ENCODE measurements at regions not wholly inside any gene's neighbourhood (a gene's known extent, or its start where the extent isn't known, plus 50 kb on each side); places are given as distances from the start of the nearest gene placed in this dataset.

DNA sequence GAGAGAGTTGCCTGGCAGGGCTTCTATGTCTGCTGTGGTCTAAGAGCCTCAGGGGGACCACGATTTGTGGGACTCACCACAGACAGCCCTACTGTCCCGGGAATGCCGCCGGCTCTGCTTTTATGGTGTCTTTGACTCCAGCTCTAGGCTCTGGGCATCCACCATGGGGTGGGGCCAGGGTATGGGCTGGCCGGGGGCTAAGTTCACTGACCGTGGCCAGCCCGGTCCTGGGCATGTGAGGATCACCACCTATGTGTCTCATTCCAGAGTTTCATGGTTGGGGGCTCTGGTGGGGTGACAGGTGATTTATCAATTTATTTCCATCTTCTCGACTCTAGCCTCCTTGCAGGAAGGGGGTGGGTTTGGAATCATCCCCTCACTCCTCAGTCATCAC is 139.4 kb downstream of the GADD45G start:
- Histone ChIP-seq H3K23me2 (ENCODE audit: low read depth, low read length) (no peaks in the 10 kb centered on the region; the same call in 1 of the 2 replicates), H4K91ac (replicated peaks; ENCODE audit: insufficient read length, low read length) (no peak overlapping the region), H3K36me3 (ENCODE audit: control insufficient read depth in 2 of 4, insufficient read depth in 4 of 4, low read length in 3 of 4) (no peaks in the 10 kb centered on the region), H2BK15ac (ENCODE audit: low read length) (no peak overlapping the region), H3K14ac (ENCODE audit: insufficient read length) (no peak overlapping the region), H2BK20ac (ENCODE audit: low read length) (no peak overlapping the region), H3K79me1 (ENCODE audit: low read depth, low read length) (no peaks in the 10 kb centered on the region), H2BK12ac (ENCODE audit: low read depth, low read length) (no peak overlapping the region), H3K4ac (replicated peaks; ENCODE audit: insufficient read length, low read depth, low read length) (no peak overlapping the region), H3K4me1 (replicated peaks in 1 of 4; ENCODE audit: control insufficient read depth in 3 of 4, insufficient read depth in 4 of 4, low read length in 3 of 4) (peaks cover 0 to 9% (median under 1%) of the 10 kb centered on the region in 4 experiments; a peak in 5 of 7 replicates), H3K9me3 (ENCODE audit: insufficient read depth in 2 of 2, low read depth in 1 of 2, low read length in 1 of 2) (no peaks in the 10 kb centered on the region), H4K20me1 (replicated peaks in 1 of 2; ENCODE audit: control insufficient read depth in 1 of 2, insufficient read depth in 2 of 2, low read length in 2 of 2) (peaks cover 0 to 1% of the 10 kb centered on the region in 2 experiments), H3K27me3 (replicated peaks in 1 of 4; ENCODE audit: control insufficient read depth in 3 of 4, extremely low read depth in 1 of 4, insufficient read depth in 3 of 4, low read length in 3 of 4) (no peaks in the 10 kb centered on the region), H3K18ac (ENCODE audit: extremely low read depth, low read length) (no peak overlapping the region), H3K27ac (ENCODE audit: low read depth, low read length) (no peak overlapping the region), H3K4me3 (ENCODE audit: extremely low read depth in 1 of 4, insufficient read depth in 2 of 4, low read depth in 3 of 4, low read length in 4 of 4) (no peak overlapping the region), H3K79me2 (ENCODE audit: control insufficient read depth in 1 of 2, insufficient read depth in 2 of 2, low read length in 2 of 2) (peaks cover 0 to 2% of the 10 kb centered on the region in 2 experiments; a peak in 1 of 4 replicates), H2AK5ac (ENCODE audit: low read depth, low read length) (no peak overlapping the region), H2BK120ac (replicated peaks; ENCODE audit: low read depth, low read length) (no peak overlapping the region), H3K9ac (replicated peaks in 1 of 4; ENCODE audit: extremely low read depth in 1 of 4, low read depth in 3 of 4, low read length in 3 of 4) (no peak overlapping the region), H4K8ac (ENCODE audit: extremely low read depth, insufficient read depth, low read length) (no peak overlapping the region), H3K23ac (ENCODE audit: insufficient read length) (no peak overlapping the region), H3K4me2 (ENCODE audit: insufficient read depth in 1 of 2, low read depth in 2 of 2, low read length in 2 of 2) (no peak overlapping the region), H2AFZ (ENCODE audit: low read length) (no peak overlapping the region), H3K56ac (replicated peaks; ENCODE audit: insufficient read length, low read depth, low read length) (no peak overlapping the region), H2BK5ac (ENCODE audit: low read depth, low read length) (no peak overlapping the region), H4K5ac (ENCODE audit: insufficient read length, low read depth, low read length) (no peak overlapping the region)
- DNase-seq (ENCODE audit: low read depth in 1 of 2, low spot score in 2 of 2), result no peak
- WGBS, 2 experiments (ENCODE audit: extremely low coverage in 1 of 2, insufficient coverage in 1 of 2, insufficient read length in 1 of 2, insufficient replicate concordance in 2 of 2, low coverage in 1 of 2, low lambda C conversion rate in 2 of 2, missing lambda C conversion rate in 1 of 2), result 93% methylated on average over 8 of the region's 8 CpGs; no CpG with 5 or more reads in 1 of the 2 experiments
- FAIRE-seq, result no peak
- ChIA-PET CTCF (ENCODE audit: partially characterized antibody) (interaction anchor here (0.6 to 2.7 kb wide), 19 partner anchors 8 to 358 kb away, joined by 3 to 15 read pairs (median 4); no protein-coding TSS in a partner anchor), POLR2A (ENCODE audit: partially characterized antibody) (interaction anchor here (1.4 to 3.2 kb wide), 2 partner anchors 66 to 140 kb away, joined by 5 to 25 read pairs; partner anchors contain the start of gene GADD45G)
- TF ChIP-seq TEAD4 (IDR thresholded peaks at IDR 0.05; ENCODE audit: low read depth, low read length), result no peak
- no peak for TF ChIP-seq KDM4A (IDR thresholded peaks at IDR 0.05; ENCODE audit: low read depth, low read length, severe bottlenecking)
- no peak for TF ChIP-seq YY1 (IDR thresholded peaks at IDR 0.05; ENCODE audit: low read depth, low read length)
- TF ChIP-seq HDAC2 (IDR thresholded peaks at IDR 0.05; ENCODE audit: borderline replicate concordance in 1 of 2, low read depth in 2 of 2, low read length in 2 of 2), result no peak

Data from H1 (cell line).